ENCODE measurements at regions not wholly inside any gene's neighbourhood (a gene's known extent, or its start where the extent isn't known, plus 50 kb on each side); places are given as distances from the start of the nearest gene placed in this dataset.

- Mint-ChIP-seq H3K4me3 (no peak overlapping the region), H3K4me1 (peaks cover 4% of the 10 kb centered on the region), H3K36me3 (ENCODE audit: low read depth) (no peaks in the 10 kb centered on the region), H3K27ac (no peak overlapping the region), H3K27me3 (no peaks in the 10 kb centered on the region), H3K9me3 (no peaks in the 10 kb centered on the region)
- no peak for ATAC-seq (replicated peaks)
These were observed 228.2 kb upstream of the PWP1 start for GRCh38 chr12:107457362-107457935.

GRCh38 chr12:107458163-107458562 is 227.4 kb upstream of the PWP1 start:
- Mint-ChIP-seq H3K36me3 (ENCODE audit: low read depth) (no peaks in the 10 kb centered on the region), H3K27me3 (no peaks in the 10 kb centered on the region)

DNA sequence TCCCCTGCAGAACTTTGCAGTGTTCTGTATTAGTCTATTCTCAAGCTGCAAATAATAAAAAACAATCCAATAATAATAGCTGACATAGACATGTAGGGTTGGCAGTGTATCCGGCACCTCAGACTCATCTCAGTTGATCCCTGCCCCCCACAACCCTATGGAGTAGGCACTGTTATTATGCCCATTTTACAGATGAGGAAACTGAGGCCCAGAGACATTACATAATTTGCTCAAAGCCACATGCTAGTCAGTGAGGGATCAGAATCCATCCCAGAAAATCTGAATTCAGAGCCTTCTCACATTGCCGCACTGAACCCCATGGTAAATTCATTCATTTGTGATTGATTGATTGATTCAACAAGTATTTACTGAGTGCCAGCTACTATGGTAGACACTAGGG is 226.6 kb upstream of the PWP1 start:
- peaks cover 4% of the 10 kb centered on the region for H3K4me1 Mint-ChIP-seq
- H3K4me3 Mint-ChIP-seq, result no peak overlapping the region
- H3K27me3 Mint-ChIP-seq, result no peaks in the 10 kb centered on the region
- no peaks in the 10 kb centered on the region for H3K36me3 Mint-ChIP-seq (ENCODE audit: low read depth)
- ATAC-seq (replicated peaks), result no peak
- H3K9me3 Mint-ChIP-seq, result no peaks in the 10 kb centered on the region
- no peak overlapping the region for H3K27ac Mint-ChIP-seq

More at GRCh38 chr12:107458163-107458562, 227.4 kb upstream of the PWP1 start:
- H3K27ac Mint-ChIP-seq, result no peak overlapping the region
- no peak overlapping the region for H3K4me3 Mint-ChIP-seq
- H3K4me1 Mint-ChIP-seq, result peaks cover 4% of the 10 kb centered on the region
- no peaks in the 10 kb centered on the region for H3K9me3 Mint-ChIP-seq
- ATAC-seq (replicated peaks), result no peak

GRCh38 chr12:107459641-107460040 is 226.0 kb upstream of the PWP1 start:
- Mint-ChIP-seq H3K27me3 (no peaks in the 10 kb centered on the region), H3K9me3 (no peaks in the 10 kb centered on the region), H3K4me1 (peaks cover 4% of the 10 kb centered on the region), H3K27ac (no peak overlapping the region), H3K4me3 (no peak overlapping the region), H3K36me3 (ENCODE audit: low read depth) (no peaks in the 10 kb centered on the region)
- ATAC-seq (replicated peaks), result no peak

DNA sequence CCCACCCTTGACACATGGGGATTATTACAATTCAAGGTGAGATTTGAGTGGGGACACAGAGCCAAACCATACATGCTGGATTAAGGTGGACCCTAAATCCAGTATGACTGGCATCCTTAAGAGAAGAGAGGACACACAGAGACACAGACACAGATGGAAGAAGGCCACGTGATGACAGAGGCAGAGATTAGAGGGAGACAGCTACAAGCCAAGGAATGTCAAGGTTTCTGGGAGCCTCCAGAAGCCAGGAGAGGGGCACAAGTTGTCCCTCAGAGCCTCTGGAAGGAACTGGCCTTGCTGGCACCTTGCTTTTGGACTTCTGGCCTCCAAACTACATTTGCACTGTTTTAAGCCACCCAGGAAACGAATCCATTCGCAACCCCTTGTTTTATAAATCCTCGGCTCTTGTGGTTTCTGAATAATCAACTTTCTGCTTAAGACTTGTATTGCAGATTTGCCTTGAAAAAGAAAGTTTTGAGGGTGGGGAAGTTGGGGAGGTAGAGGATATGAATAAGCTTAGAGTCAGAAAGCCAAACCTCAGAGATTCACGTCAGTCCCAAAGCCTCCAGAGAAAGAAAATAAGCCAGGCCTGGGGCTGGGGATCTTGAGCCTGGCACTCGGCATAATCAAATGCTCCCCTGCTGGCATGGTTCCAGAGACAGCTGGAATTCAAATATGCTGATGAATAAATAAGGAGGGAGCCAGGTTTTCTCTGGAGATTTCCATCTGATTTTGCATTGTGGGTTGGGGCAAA is 224.2 kb upstream of the PWP1 start:
- Mint-ChIP-seq H3K36me3 (ENCODE audit: low read depth) (no peaks in the 10 kb centered on the region), H3K4me3 (no peak overlapping the region), H3K27me3 (no peaks in the 10 kb centered on the region), H3K9me3 (no peaks in the 10 kb centered on the region), H3K4me1 (peaks cover 12% of the 10 kb centered on the region), H3K27ac (no peak overlapping the region)
- ATAC-seq (replicated peaks), result peak; percentile 75

DNA sequence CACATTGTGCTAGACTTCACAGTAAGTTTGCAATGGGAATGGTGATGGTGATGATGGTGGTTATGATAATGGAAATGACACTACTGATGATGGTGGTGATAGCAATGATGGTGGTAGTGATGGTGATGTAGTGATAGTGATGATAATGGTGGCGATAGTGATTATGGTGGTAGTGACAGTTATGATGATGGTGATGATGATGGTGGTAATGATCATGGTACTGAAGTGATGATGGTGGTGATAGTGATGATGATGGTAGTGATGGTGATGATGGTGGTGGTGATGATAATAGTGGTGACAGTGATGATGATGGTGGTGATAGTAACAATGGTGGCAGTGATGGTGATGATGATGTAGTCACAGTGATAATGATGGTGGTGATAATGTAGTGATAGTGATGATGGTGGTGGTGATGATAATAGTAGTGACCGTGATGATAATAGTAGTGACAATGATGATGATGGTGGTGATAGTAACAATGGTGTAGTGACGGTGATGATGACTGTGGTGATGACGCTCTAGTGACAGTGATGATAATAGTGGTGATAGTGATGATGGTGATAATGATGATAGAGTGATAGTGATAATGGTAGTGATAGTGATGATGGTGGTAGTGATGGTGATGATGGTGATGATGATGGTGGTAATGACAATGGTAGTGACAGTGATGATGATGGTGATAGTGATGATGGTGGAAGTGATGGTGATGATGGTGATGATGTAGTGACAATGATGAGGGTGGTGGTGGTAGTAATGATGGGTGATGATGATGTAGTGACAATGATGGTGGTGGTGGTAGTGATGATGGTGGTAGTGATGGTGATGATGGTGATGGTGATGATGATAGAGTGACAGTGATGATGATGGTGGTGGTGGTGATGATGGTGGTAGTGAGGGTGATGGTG is 222.9 kb upstream of the PWP1 start:
- no peaks in the 10 kb centered on the region for H3K9me3 Mint-ChIP-seq
- H3K36me3 Mint-ChIP-seq (ENCODE audit: low read depth), result no peaks in the 10 kb centered on the region
- H3K27ac Mint-ChIP-seq, result no peak overlapping the region
- H3K27me3 Mint-ChIP-seq, result no peaks in the 10 kb centered on the region
- peak; percentile 37 for ATAC-seq (replicated peaks)
- no peak overlapping the region for H3K4me3 Mint-ChIP-seq
- peaks cover 12% of the 10 kb centered on the region for H3K4me1 Mint-ChIP-seq

- Mint-ChIP-seq H3K4me1 (peaks cover 12% of the 10 kb centered on the region), H3K27ac (no peak overlapping the region), H3K9me3 (no peaks in the 10 kb centered on the region), H3K36me3 (ENCODE audit: low read depth) (no peaks in the 10 kb centered on the region), H3K27me3 (no peaks in the 10 kb centered on the region), H3K4me3 (no peak overlapping the region)
- ATAC-seq (replicated peaks), result no peak
These were observed 221.0 kb upstream of the PWP1 start for GRCh38 chr12:107464644-107465043.

GRCh38 chr12:107465625-107466024 is 220.0 kb upstream of the PWP1 start:
- Mint-ChIP-seq H3K36me3 (ENCODE audit: low read depth) (no peaks in the 10 kb centered on the region), H3K27me3 (no peaks in the 10 kb centered on the region), H3K9me3 (no peaks in the 10 kb centered on the region), H3K4me3 (no peak overlapping the region), H3K27ac (no peak overlapping the region), H3K4me1 (peaks cover 12% of the 10 kb centered on the region)
- ATAC-seq (replicated peaks), result no peak

GRCh38 chr12:107467716-107468115 is 217.9 kb upstream of the PWP1 start:
- Mint-ChIP-seq H3K9me3 (no peaks in the 10 kb centered on the region), H3K4me3 (no peak overlapping the region), H3K4me1 (peaks cover 8% of the 10 kb centered on the region), H3K27me3 (no peaks in the 10 kb centered on the region), H3K27ac (no peak overlapping the region), H3K36me3 (ENCODE audit: low read depth) (no peaks in the 10 kb centered on the region)
- ATAC-seq (replicated peaks), result no peak

DNA sequence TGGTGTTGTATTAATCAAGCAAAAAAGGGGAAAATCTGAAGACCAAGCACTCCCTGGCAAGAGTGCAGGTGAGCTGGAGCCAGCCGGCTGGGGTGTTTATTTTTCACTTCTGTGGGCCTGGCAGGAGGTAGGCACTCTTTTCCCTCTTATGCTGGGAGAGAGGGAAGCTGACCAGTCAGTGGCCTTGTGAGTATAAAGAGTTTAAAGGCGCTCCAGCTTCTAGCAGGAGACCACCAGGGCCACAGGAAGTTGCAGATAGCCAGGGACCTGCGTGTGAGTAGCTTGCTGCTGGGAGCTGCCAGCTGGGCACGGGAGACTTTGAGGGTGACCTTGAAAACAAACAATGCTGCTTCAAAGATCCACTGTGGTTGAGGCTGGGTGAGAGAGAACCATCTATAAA is 217.4 kb upstream of the PWP1 start:
- Mint-ChIP-seq H3K27ac (peak overlapping the region; percentile 39), H3K27me3 (no peaks in the 10 kb centered on the region), H3K4me1 (peaks cover 11% of the 10 kb centered on the region), H3K9me3 (no peaks in the 10 kb centered on the region), H3K36me3 (ENCODE audit: low read depth) (no peaks in the 10 kb centered on the region), H3K4me3 (no peak overlapping the region)
- ATAC-seq (replicated peaks), result no peak

DNA sequence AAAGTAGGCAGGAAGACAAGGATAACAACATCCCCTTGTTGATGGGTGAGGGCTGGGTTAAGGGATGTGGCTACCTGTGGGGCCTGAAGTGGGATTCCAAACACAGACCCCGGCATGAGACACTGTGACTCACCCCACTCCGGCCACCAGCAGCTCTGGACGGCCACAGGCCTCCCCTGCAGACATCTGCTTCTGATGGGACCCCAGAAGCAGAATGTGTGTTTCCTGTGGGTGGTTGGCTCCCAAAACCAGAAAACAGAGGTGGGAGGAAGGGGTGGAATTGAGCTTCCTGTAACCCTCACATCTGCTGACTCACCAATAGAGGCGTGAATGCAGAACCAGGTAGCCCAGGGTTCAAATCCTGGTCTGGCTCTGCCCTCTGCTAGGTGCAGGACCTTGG is 216.6 kb upstream of the PWP1 start:
- H3K4me1 Mint-ChIP-seq, result peaks cover 11% of the 10 kb centered on the region
- ATAC-seq (replicated peaks), result no peak
- no peaks in the 10 kb centered on the region for H3K27me3 Mint-ChIP-seq
- peak overlapping the region; percentile 39 for H3K27ac Mint-ChIP-seq
- H3K9me3 Mint-ChIP-seq, result no peaks in the 10 kb centered on the region
- H3K4me3 Mint-ChIP-seq, result no peak overlapping the region
- H3K36me3 Mint-ChIP-seq (ENCODE audit: low read depth), result no peaks in the 10 kb centered on the region

DNA sequence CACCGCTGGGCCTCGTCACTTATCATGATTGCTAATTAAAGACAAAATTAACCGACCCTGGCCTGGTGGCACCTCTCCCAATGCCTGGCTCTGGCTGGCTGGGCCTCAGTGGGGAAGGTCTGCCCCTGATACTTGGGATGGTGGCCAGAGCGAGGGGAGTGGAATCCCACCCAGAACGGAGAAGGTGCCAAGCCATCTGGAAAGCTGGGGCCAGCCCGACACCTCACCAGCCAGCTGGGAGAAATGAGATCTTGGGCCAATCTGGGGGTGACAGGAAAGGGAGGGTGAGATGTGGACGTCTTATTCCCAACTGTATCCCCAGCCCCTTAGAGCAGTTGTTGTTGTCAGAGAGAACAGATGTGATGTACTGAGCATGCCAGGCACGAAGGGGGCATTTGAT is 215.0 kb upstream of the PWP1 start:
- H3K4me1 Mint-ChIP-seq, result peaks cover 22% of the 10 kb centered on the region
- no peaks in the 10 kb centered on the region for H3K36me3 Mint-ChIP-seq (ENCODE audit: low read depth)
- H3K9me3 Mint-ChIP-seq, result no peaks in the 10 kb centered on the region
- no peak for ATAC-seq (replicated peaks)
- H3K27me3 Mint-ChIP-seq, result no peaks in the 10 kb centered on the region
- no peak overlapping the region for H3K4me3 Mint-ChIP-seq
- no peak overlapping the region for H3K27ac Mint-ChIP-seq

- peaks cover 17% of the 10 kb centered on the region for H3K4me1 Mint-ChIP-seq
- no peak overlapping the region for H3K27ac Mint-ChIP-seq
- no peaks in the 10 kb centered on the region for H3K36me3 Mint-ChIP-seq (ENCODE audit: low read depth)
- H3K9me3 Mint-ChIP-seq, result no peaks in the 10 kb centered on the region
- no peak for ATAC-seq (replicated peaks)
- no peak overlapping the region for H3K4me3 Mint-ChIP-seq
- H3K27me3 Mint-ChIP-seq, result no peaks in the 10 kb centered on the region
These were observed 213.3 kb upstream of the PWP1 start for GRCh38 chr12:107472308-107472707.

- Mint-ChIP-seq H3K27ac (no peak overlapping the region), H3K36me3 (ENCODE audit: low read depth) (no peaks in the 10 kb centered on the region), H3K27me3 (no peaks in the 10 kb centered on the region), H3K4me3 (no peak overlapping the region), H3K9me3 (no peaks in the 10 kb centered on the region), H3K4me1 (peaks cover 17% of the 10 kb centered on the region)
- ATAC-seq (replicated peaks), result no peak
These were observed 211.5 kb upstream of the PWP1 start for GRCh38 chr12:107474099-107474498.

All from activated T-helper 17 cell treated with anti-CD3 and anti-CD28 coated beads, Interleukin-2, amount 50 U/mL, for 72 hours (primary cell).